Skin epidermis (tissue), 12 donors: ENCODE measurements at regions not wholly inside any gene's neighbourhood (a gene's known extent, or its start where the extent isn't known, plus 50 kb on each side); places are given as distances from the start of the nearest gene placed in this dataset.
A peak's percentile ranks its signal among the peaks of the same experiment; 100 is the strongest.

Experiments
- H3K27ac ChIP-seq, 21 experiments: fragments of 200-600 bp; sonication (generic) in 11 of 21; one replicate each; pipeline ENCODE4 v1.5.0; 2020; ENCODE audit warnings: mild to moderate bottlenecking in 3 of 21, inconsistent platforms in 2 of 21, moderate library complexity in 2 of 21
- H3K4me3 ChIP-seq, 7 experiments: fragments of 200-600 bp; sonication (generic) in 2 of 7; one replicate each; pipeline ENCODE4 v1.5.0; 2020; ENCODE audit warnings: inconsistent platforms in 2 of 7, mild to moderate bottlenecking in 2 of 7, moderate library complexity in 1 of 7

DNA sequence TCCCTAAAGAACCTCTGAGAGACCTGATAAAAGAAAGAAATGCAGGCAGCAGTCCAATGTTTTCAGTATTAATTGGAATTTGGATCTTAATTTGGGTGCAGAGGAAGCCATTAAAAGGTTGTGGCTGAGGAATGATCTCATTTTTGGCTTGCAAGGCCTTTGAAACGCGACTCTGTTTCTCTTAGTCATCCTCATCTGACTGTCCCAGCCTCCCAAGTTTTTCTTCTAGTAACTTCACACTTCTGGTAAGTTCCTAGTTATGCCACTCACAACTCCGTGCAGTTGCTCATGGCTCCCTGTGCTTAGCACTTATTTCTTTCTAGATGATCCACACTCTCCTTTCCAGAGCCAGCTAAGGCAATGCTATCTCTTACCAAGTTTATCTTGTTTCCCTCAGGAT is 147.4 kb upstream of the USP24 start:
- Histone ChIP-seq H3K4me3 (no peak overlapping the region), H3K27ac (peak overlapping the region in 11 of 21 experiments; percentile 0 to 74 (median 42))

DNA sequence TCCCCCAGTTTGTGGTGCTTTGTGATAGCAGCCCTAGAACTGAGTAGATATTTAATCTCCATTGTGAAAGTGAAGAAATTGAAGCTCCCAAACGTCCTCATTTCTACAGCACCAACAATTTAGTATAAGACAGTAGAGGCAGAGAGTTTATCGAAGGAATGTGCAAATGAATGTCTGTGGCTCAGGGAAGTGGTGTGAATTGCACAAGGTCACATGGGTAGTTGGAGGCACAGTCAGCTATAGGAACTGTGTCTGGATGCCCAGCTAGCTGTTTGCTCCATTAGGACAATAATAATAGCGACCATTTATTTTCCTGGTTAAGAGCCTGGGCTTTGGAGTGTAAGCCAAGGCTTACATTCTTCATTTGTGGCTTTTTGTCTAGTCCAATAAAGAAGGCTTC is 144.4 kb upstream of the USP24 start:
- no peak overlapping the region for H3K4me3 ChIP-seq
- H3K27ac ChIP-seq: peak overlapping the region in 5 of 21 experiments; percentile 0 to 63 (median 28)

DNA sequence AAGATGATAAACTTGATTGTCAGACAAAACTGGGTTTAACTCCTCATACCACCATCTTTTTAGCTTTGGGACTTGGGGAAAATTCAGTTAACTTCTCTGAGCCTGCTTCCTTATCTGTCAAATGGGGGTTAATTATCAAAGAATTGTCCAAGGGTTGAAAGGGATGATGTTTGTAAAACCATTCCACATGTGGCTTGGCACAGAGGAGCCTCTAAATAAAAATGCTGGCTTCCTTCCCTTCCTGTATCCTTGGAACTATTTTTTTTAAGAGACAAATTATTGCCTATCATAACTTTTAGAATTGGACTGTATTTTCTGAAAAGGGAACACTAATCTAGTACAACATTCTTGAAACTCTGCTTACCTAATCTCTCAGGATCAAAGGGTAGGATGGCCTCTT is 143.4 kb upstream of the USP24 start:
- Histone ChIP-seq H3K4me3 (no peak overlapping the region), H3K27ac (peak overlapping the region in 4 of 21 experiments; percentile 28 to 63 (median 38))

DNA sequence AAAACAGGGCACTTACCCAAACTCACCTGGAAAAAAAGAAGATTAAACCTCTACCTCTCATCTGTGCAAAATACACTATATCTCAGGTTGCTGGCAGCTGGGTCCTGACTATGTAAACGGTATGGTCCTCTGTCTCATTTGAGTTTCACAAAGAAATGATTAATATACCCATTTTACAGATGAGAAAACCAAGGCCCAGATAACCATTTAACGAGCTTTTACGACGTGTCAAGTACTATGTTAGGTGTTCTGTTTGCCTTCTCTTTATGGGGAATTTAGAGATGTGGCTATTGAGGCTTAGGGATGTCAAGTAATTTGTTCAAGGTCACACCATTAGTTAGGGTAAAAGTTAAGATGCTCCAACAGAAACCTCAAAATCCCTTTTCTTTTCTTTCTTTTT is 140.4 kb upstream of the USP24 start:
- H3K27ac ChIP-seq: no peak overlapping the region
- no peak overlapping the region for H3K4me3 ChIP-seq

DNA sequence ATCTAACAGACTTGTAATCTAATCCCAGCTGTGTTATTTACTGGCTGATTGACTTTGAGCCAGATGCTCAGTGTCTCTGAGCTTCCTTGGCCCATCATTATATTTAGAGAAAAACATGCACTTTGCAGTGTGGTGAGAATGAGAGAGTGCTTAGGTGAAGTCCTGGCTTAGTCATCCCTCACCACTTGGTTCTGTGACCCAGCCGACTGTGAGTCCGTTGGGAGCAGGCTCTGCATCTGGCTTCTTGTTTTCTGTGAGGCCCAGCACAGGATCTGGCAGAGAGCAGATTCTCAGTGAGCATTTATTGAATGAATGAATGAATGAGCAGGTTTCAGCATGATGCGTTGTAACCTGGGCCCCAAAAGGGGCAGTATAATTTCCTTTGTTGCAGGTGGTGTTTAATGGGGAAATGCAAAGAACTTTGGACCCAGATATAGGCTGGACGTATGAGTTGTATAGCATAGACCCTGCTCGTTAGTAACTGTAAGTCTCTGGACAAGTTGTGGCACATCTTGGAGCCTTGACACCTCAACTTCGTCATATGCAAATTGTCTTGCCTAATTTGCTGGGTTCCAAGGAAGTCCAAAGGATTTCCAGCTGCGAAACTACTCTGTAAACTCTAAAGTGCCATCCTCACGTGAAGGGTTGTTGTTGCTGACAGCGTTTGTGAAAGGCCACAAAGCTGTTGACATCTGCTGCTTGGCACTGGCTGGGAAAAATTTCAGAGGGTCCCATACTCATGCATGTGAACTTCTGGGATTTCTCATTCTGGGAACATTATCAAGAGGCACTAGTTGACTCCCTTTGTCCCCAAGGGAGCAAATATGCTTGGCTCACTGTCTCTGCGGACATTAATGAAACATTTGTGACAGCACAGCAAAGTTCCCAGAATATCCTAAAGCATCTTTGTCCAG is 138.8 kb upstream of the USP24 start:
- no peak overlapping the region for H3K4me3 ChIP-seq
- peak overlapping the region in 7 of 21 experiments; percentile 13 to 74 (median 43) for H3K27ac ChIP-seq

DNA sequence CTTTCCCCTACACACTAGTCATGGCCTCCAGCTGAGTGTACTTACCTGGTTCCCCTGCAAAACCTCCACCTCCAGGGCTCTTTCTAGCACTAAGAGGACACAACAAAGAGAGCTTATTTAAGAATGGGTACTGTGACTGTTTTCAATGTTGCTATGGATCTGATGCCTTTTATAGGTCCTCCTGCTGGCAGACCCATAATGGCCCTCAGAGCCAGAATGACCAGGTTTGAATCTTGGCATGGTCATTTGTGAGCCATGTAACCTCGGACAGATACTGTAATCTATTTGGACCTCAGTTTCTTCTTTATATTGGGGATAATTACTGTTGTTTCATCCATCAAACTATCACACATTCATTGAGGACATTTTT is 137.6 kb upstream of the USP24 start:
- Histone ChIP-seq H3K27ac (peak overlapping the region in 7 of 21 experiments; percentile 26 to 74 (median 45)), H3K4me3 (no peak overlapping the region)

DNA sequence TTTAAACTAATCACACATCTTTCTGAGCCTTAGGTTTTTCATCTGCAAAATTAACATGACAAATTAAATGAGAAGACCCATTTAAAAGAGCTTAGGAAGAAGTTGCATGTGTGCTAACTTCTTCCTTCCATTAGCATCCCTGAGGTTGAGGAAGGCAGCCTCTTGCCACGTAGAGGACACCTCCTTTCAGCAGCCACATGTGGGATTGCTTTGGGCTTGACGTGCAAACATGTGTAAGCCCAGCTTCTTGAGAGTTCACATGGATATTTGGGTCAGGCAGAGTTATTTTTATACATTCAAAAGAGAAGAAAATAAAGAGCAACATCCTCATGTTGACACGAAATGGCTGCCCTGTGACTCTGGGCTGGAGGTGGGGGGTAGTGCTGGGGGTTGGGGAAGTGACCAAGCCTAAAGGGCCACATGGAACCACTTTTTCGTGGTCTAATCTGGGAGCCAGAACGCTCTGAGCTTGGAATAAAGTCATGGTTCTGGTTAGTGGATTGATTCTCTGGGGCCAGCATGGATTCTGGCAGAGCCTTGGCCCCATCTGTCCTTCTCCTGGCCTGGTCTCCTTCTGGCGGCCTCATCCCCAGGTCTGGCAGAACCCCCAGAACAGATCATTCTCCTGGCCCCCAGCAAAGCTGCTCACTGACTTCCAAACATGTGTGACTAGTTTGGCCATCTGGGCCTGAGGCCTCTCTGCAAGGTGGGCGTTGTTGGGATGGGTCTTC is 137.1 kb upstream of the USP24 start:
- Histone ChIP-seq H3K4me3 (no peak overlapping the region), H3K27ac (peak overlapping the region in 9 of 21 experiments; percentile 27 to 74 (median 49))

DNA sequence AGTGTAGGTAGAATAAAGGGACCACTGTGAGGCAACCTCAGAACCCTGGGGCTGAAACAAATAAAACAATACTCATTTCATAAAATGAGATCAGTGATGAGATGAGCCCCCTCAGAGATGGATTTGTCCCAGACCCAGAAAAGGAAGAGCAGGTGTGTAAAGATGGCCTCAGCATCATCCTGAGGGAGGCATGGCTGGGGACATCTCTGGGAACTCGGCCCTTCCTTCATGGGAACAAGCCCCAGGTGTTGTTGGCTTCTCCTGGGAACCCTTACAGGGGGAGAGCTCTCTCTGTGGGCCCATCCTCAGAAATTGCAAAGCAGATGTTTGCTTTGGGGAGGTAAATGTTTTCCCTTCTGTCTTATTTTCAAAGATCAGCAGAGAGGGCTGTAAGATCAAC is 133.2 kb upstream of the USP24 start:
- Histone ChIP-seq H3K4me3 (no peak overlapping the region), H3K27ac (peak overlapping the region in 1 of 21 experiments; percentile 28)

DNA sequence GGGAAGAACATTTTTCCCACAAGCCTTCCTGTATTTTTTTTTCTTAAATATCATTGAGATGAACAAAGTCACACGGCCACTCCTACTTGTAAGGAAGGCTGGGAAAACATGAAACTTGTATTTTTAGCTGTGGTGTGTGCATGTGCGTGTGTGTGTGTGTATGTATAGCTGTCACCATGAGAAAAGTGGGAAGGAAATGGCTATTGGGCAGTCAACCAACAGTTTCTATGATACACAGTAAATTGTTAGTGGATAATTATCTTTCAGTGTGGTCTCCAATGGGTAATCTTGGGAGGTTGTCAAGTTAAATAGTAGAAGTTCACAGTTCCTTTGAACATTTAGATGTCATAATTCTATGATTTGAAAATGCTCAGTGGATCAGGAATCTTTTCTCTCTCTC is 132.7 kb upstream of the USP24 start:
- Histone ChIP-seq H3K4me3 (no peak overlapping the region), H3K27ac (peak overlapping the region in 3 of 21 experiments; percentile 25 to 28 (median 26))

DNA sequence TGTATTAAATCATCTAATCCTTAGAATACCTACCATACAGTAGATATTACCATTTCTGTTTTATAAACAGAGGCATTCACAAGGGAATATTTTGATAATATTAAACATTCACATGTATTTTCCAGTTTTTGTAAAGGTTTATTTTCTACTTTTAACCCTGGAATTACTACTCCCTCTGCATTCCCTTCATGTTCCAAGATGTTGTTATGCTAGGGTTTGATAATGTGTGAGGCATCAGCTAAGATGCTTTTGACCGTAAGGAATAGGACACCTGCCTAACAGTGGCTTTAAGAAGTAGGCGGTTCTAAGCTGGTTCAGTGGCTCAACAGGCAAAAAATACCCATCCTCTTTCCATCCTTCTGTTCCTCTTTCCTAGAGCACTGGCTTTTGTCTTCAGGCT is 131.9 kb upstream of the USP24 start:
- Histone ChIP-seq H3K4me3 (no peak overlapping the region), H3K27ac (peak overlapping the region in 3 of 21 experiments; percentile 25 to 50 (median 26))

DNA sequence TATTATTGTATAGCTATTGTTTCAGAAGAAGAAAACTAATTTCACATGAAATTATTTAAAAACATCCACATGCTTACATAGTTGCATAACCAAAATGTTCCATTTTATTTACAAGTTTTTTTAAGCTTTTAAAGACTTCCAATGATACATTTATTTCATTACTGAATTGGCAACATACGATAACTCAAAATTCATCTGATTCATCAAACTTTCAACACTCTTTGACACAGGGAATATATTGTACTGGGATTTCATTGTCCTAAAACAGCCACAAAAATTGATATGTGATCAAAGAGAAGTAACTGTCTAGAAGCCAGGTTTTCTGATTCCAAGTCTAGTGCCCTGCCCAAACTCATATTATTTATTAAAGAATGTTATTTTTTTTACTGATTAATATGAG is 131.4 kb upstream of the USP24 start:
- Histone ChIP-seq H3K27ac (peak overlapping the region in 3 of 21 experiments; percentile 2 to 31 (median 6)), H3K4me3 (no peak overlapping the region)

DNA sequence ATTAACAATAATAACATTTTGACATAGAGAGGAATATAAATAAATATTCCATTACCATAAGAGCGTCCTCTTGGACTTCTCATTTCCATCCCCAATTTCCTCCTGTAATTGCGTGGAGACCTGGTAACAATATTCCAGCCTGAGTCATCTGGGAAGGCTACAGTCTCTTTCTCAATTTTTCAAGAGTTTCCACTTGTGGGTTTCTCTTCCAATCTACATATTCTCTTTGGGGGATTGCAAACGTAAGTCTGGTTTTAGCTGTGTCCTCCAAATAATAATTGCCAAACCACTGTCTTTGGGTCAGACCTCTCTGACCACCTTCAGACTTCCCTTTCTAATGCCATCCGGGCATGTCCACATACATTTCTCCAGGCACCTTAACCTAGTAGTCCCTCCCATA is 124.5 kb upstream of the USP24 start:
- no peak overlapping the region for H3K4me3 ChIP-seq
- H3K27ac ChIP-seq: no peak overlapping the region

DNA sequence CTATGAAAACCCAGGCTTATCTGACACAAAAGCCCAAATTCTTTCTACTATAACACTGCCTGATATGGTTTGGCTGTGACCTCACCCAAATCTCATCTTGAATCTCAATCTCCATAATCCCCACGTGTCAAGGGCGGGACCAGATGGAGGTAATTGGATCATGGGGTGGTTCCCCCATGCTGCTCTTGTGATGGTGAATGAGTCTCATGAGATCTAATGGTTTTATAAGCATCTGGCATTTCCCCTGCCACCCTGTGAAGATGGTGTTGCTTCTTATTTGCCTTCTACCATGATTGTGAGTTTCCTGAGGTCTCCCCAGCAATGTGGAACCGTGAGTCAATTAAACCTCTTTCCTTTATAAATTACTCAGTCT is 123.3 kb upstream of the USP24 start:
- Histone ChIP-seq H3K4me3 (no peak overlapping the region), H3K27ac (no peak overlapping the region)

DNA sequence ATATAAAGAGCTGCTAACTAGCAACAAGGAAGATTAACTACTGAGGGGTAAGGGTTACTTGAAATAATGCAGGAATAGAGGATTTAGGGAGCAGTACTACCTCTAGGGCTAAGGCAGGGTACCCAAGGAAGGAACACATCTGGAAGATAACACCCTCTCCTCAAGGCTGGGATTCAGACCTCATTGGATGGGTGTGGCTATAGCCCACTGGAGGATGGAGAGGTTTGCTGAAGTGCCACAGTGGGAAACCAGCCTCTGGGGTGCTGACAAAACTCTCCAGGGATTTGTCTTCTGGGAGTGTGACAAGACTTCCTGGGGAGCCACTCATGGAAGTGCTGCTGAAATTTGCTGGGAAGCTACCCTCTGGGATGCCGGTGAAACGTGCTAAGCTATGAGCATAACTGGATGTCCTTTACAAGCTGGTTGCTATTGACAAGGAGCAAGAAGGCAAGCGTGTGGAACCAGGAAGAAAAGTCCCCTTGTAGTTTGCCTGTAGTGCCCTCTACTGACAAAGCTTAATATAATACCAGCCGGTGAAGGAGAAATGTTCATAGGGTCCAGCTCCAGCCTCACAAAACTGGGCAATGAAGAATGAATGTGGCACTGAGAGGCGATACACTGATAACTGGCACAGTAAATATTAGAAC is 122.8 kb upstream of the USP24 start:
- no peak overlapping the region for H3K27ac ChIP-seq

DNA sequence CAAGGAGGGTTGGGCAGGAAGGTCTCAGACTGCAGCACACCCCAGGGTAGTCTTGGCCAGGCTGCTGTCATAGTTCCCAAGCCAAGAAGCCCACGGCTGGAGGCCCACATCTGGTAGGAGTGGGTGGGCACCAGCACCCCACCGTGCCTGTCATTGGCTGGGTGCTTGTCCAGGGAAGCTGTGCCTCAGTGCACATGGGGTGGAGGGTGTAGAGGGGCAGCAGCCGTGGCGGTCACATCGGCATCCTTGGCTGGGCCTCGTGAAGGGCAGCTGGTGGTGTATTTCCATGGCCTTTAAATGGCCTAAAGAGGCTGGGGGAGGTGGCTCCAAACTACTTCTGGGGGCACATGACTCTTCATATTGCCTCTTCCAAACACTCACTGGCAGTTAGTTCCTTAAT is 119.6 kb upstream of the USP24 start:
- Histone ChIP-seq H3K27ac (no peak overlapping the region), H3K4me3 (no peak overlapping the region)

More for the DNA sequence above, 122.8 kb upstream of the USP24 start:
- no peak overlapping the region for H3K4me3 ChIP-seq

DNA sequence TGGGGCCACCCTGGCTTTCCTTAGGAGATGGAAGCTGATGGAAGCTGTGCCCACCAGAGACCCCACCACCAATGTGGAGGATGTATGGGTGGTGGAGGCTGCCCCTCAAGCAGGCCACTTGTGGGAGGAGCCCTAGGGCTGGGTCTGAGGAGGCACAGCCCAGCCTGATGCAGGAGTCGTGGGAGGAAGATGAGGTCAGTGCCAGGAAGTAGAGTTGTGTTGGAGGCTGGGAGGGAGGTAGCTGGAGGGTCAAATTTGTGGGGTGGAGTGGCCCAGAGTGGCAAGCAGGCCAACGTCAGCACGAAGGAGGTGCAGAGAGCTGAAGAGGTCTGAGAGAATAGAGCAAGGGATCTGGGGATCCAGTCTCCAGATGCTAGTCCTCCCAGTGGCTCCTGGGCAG is 119.0 kb upstream of the USP24 start:
- H3K27ac ChIP-seq: no peak overlapping the region

DNA sequence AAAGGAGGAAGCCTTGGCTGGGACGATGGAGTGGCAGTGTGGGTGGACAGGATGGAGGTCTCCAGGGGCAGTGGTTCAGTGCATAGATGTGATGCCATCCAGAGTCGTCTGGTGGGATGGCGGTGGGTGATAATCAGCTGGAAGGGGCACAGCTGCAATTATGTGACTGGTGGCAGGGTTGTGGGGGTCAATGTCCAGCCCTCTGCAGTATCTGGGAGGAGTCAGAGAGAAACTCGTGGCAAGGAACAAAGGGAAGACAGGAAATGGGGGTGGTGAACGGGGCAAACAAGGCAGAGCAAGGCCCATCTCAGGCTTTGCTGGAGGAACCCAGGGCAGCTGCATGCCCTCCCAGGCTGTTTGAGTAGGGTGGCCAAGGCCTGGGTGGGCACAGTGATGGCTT is 118.3 kb upstream of the USP24 start:
- H3K4me3 ChIP-seq: no peak overlapping the region
- no peak overlapping the region for H3K27ac ChIP-seq

More for the DNA sequence above, 119.0 kb upstream of the USP24 start:
- H3K4me3 ChIP-seq: no peak overlapping the region

DNA sequence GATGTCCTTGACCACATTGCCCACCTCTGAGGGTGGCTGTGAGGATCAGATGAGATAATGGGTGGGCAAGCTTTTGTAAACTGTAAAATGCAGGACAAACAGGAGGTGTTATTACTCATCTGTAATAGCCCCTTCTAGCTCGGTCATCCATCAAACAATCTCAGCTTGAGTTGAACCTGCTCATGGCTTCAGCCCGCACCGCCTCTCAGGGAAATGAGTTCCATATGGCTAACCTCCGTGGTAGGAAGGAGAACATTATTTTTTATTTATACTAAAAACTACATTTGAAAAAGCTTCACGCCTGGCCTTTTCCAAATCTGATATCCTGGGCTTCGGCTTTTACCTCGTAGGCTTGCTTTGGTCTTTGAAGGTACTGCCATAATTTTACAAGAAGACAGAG is 116.2 kb upstream of the USP24 start:
- Histone ChIP-seq H3K4me3 (no peak overlapping the region), H3K27ac (no peak overlapping the region)

DNA sequence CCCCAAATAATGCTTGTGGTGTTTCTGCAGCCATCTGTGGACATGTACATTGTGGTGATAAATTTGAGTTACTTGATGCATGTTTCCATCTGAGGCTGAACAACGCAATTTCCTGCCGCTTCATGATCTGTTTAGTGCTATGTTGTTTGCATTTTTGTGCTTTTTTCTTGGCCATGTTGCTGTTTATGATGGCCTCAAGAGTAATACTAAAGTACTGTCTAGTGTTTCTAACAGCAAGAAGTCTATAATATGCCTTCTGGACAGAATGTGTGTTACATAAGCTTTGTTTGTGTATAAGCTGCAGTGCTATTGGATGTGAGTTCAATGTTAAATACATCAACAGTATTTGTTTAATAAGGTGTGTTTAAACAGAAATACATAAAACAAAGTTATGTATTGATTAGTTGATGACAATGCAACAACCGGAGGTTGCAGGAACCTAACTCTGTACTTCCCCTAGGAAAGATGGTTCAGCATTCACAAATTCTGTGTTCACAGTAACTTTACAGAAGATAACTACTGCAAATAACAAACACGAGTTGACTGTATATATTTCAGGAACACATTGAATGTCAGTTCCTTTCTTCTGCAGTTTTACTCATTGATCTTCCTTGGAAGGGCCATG is 114.8 kb upstream of the USP24 start:
- no peak overlapping the region for H3K4me3 ChIP-seq
- no peak overlapping the region for H3K27ac ChIP-seq

DNA sequence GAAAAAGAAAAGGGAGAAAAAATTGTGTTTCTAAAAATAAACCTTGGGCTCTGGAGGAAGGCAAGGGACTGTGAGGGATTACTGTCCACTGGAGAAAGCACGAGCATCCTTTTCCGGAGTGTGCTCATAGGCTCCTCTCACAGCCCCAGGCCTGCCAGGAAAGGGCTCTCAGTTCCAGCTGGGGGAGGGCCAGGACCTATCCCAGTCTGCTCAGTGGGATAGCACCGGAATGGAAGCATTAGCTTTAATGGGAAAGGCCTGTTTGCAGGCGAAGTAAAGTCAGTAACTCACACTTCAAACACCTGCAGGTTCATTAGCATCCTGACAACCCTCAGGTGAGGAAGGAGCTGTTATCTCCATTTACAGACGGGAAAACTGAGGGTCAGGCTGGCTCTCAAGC is 113.9 kb upstream of the USP24 start:
- no peak overlapping the region for H3K27ac ChIP-seq
- no peak overlapping the region for H3K4me3 ChIP-seq
